Suprapubic skin (tissue), 4 donors: ENCODE measurements at regions not wholly inside any gene's neighbourhood (a gene's known extent, or its start where the extent isn't known, plus 50 kb on each side); places are given as distances from the start of the nearest gene placed in this dataset.

Experiments used
- CTCF ChIP-seq, 2 donors: fragments of 200-600 bp in 1 of 2; fragments of 450-650 bp in 1 of 2; sonication (generic) in 1 of 2; IDR thresholded peaks; one replicate each; pipeline ENCODE4 v1.5.1; 2016 to 2019; ENCODE audit warnings: antibody characterized with exemption in 2 of 2, mild to moderate bottlenecking in 1 of 2, moderate library complexity in 1 of 2
- EP300 ChIP-seq: sonication (generic); formaldehyde crosslinking; IDR thresholded peaks from one replicate; pipeline ENCODE4 v1.6.1; 2017; ENCODE audit warnings: antibody characterized with exemption
- POLR2A ChIP-seq, 2 donors: fragments of 450-650 bp; IDR thresholded peaks; one replicate each; pipeline ENCODE4 v1.6.1; 2017; ENCODE audit warnings: antibody characterized with exemption in 2 of 2, mild to moderate bottlenecking in 2 of 2, moderate library complexity in 2 of 2
- POLR2AphosphoS5 ChIP-seq, 3 donors: sonication (generic); formaldehyde crosslinking; IDR thresholded peaks; one replicate each; pipeline ENCODE4 v1.6.1; 2017; ENCODE audit warnings: antibody characterized with exemption in 3 of 3

GRCh38 chr3:117919621-117920020 is 1115.0 kb downstream of the IGSF11 start:
- TF ChIP-seq CTCF (IDR thresholded peaks at IDR 0.05): no peak
- no peak for TF ChIP-seq POLR2A (IDR thresholded peaks at IDR 0.05)
- TF ChIP-seq POLR2AphosphoS5 (IDR thresholded peaks at IDR 0.05): no peak
- TF ChIP-seq EP300: no peak
